IPS DF 6.9 (cell line): ENCODE measurements at regions not wholly inside any gene's neighbourhood (a gene's known extent, or its start where the extent isn't known, plus 50 kb on each side); places are given as distances from the start of the nearest gene placed in this dataset.

Source experiments
- DNase-seq: peaks from one replicate; pipeline ENCODE4 v3.0.0-alpha.2; 2013; ENCODE audit warnings: low read depth, low spot score
- H3K27ac ChIP-seq: one replicate; pipeline ENCODE4 v1.5.1; 2013; ENCODE audit warnings: low read length, control low read depth
- H3K27me3 ChIP-seq: 2 replicates; pipeline ENCODE4 v1.6.1; 2013; ENCODE audit warnings: mild to moderate bottlenecking, low read length; ENCODE audit not compliant: control insufficient read depth, insufficient read depth
- H3K36me3 ChIP-seq: 2 replicates; pipeline ENCODE4 v1.6.1; 2013; ENCODE audit warnings: low read length; ENCODE audit not compliant: control insufficient read depth, insufficient read depth
- H3K4me1 ChIP-seq: 2 replicates; pipeline ENCODE4 v1.6.1; 2013; ENCODE audit warnings: low read length; ENCODE audit not compliant: control insufficient read depth, insufficient read depth
- H3K4me3 ChIP-seq: 2 replicates; pipeline ENCODE4 v1.5.1; 2013; ENCODE audit warnings: mild to moderate bottlenecking, low read length
- H3K9me3 ChIP-seq: 2 replicates; pipeline ENCODE4 v1.6.1; 2013; ENCODE audit warnings: low read length, inconsistent platforms; ENCODE audit not compliant: control insufficient read depth, insufficient read depth
- WGBS: extraction: QIAGEN DNeasy Blood & Tissue Kit; methylation state at CpG from one replicate; pipeline ENCODE4 v1.1.7; 2013; ENCODE audit warnings: mixed read lengths, missing lambda C conversion rate; ENCODE audit not compliant: insufficient read length, insufficient coverage; 5-methylcytosine and 5-hydroxymethylcytosine counted together

GRCh38 chr5:116347657-116348056 is 227.0 kb downstream of the SEMA6A start:
- Histone ChIP-seq H3K4me3 (no peak overlapping the region), H3K4me1 (no peaks in the 10 kb centered on the region), H3K27me3 (no peaks in the 10 kb centered on the region), H3K27ac (no peak overlapping the region), H3K9me3 (no peaks in the 10 kb centered on the region), H3K36me3 (no peaks in the 10 kb centered on the region)
- no CpG with 5 or more reads among the region's 1 CpG for WGBS
- DNase-seq: no peak

DNA sequence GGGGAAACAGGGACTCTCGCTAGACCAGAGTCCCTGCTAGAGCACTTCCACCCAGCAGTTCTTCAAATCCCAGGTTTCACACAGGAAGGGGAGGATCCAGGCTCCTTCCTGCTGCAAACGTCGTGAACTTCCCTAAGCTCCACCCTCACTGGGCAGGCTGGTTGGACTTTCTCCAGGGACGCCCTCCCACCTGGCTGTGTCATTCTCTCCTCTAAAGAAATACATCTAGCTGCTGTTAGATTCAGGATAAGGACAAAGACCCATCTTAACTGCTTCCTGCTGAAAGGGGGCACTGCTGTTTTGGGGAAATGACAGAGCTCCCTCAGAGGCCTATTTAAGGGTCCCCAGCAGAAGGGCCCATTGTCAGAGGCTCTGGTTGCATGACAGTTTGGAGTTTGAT is 230.7 kb downstream of the SEMA6A start:
- DNase-seq: peak; percentile 54
- Histone ChIP-seq H3K27me3 (no peaks in the 10 kb centered on the region), H3K27ac (no peak overlapping the region), H3K36me3 (no peaks in the 10 kb centered on the region), H3K9me3 (no peaks in the 10 kb centered on the region), H3K4me3 (no peak overlapping the region), H3K4me1 (no peaks in the 10 kb centered on the region)
- no CpG with 5 or more reads among the region's 4 CpGs for WGBS
